ENCODE measurements at regions not wholly inside any gene's neighbourhood (a gene's known extent, or its start where the extent isn't known, plus 50 kb on each side); places are given as distances from the start of the nearest gene placed in this dataset.
A peak's percentile ranks its signal among the peaks of the same experiment; 100 is the strongest.
"Not testable (repeated sequence)": the region's sequence is repeated elsewhere in the genome, so short reads cannot be mapped to it uniquely, and the experiment has no call there.

- not testable (repeated sequence) for H3K4me3 ChIP-seq (replicated peaks in 1 of 2; ENCODE audit: low read depth in 2 of 2, low read length in 2 of 2); DNase-seq (ENCODE audit: low read depth in 2 of 2)
Observed at GRCh38 chr16:88272437-88272836, 110.3 kb upstream of the ZNF469 start.

GRCh38 chr16:88274126-88274750 is 108.5 kb upstream of the ZNF469 start:
- DNase-seq (ENCODE audit: low read depth in 2 of 2) = peak; percentile 34 to 66
- H3K4me3 ChIP-seq (replicated peaks in 1 of 2; ENCODE audit: low read depth in 2 of 2, low read length in 2 of 2) = not testable (repeated sequence)

GRCh38 chr16:88274847-88275246 is 107.9 kb upstream of the ZNF469 start:
- no peak overlapping the region for H3K4me3 ChIP-seq (replicated peaks in 1 of 2; ENCODE audit: low read depth in 2 of 2, low read length in 2 of 2)
- no peak for TF ChIP-seq CTCF (IDR thresholded peaks at IDR 0.05; ENCODE audit: low read depth, low read length)
- peak in 1 of 2 donors; percentile 43 for DNase-seq (ENCODE audit: low read depth in 2 of 2)

- not testable (repeated sequence) for DNase-seq (ENCODE audit: low read depth in 2 of 2); H3K4me3 ChIP-seq (replicated peaks in 1 of 2; ENCODE audit: low read depth in 2 of 2, low read length in 2 of 2)
Observed at GRCh38 chr16:88275336-88276122, 107.2 kb upstream of the ZNF469 start.

GRCh38 chr16:88276123-88276588 is 106.6 kb upstream of the ZNF469 start:
- not testable (repeated sequence) for H3K4me3 ChIP-seq (replicated peaks in 1 of 2; ENCODE audit: low read depth in 2 of 2, low read length in 2 of 2); DNase-seq (ENCODE audit: low read depth in 2 of 2)

- TF ChIP-seq CTCF (IDR thresholded peaks at IDR 0.05; ENCODE audit: low read depth, low read length) = no peak
- H3K4me3 ChIP-seq (replicated peaks in 1 of 2; ENCODE audit: low read depth in 2 of 2, low read length in 2 of 2) = no peak overlapping the region
- DNase-seq (ENCODE audit: low read depth in 2 of 2) = no peak
Observed at GRCh38 chr16:88276591-88276990, 106.2 kb upstream of the ZNF469 start.

GRCh38 chr16:88279998-88280397 is 102.8 kb upstream of the ZNF469 start:
- no peak overlapping the region for H3K4me3 ChIP-seq (replicated peaks in 1 of 2; ENCODE audit: low read depth in 2 of 2, low read length in 2 of 2)
- no peak for DNase-seq (ENCODE audit: low read depth in 2 of 2)
- no peak for TF ChIP-seq CTCF (IDR thresholded peaks at IDR 0.05; ENCODE audit: low read depth, low read length)

GRCh38 chr16:88281858-88282563 is 100.7 kb upstream of the ZNF469 start:
- H3K4me3 ChIP-seq (replicated peaks in 1 of 2; ENCODE audit: low read depth in 2 of 2, low read length in 2 of 2) = no peak overlapping the region
- DNase-seq (ENCODE audit: low read depth in 2 of 2) = no peak
- TF ChIP-seq CTCF (IDR thresholded peaks at IDR 0.05; ENCODE audit: low read depth, low read length) = no peak
